SU-DHL-6 (cell line): ENCODE measurements at regions not wholly inside any gene's neighbourhood (a gene's known extent, or its start where the extent isn't known, plus 50 kb on each side); places are given as distances from the start of the nearest gene placed in this dataset.

Experiments used
- H2AFZ ChIP-seq: fragments of 200-600 bp; sonication (generic); 2 replicates; pipeline ENCODE4 v1.6.1; 2014; ENCODE audit warnings: low read depth, mild to moderate bottlenecking, moderate library complexity, mixed read lengths, antibody characterized with exemption, low read length; ENCODE audit not compliant: severe bottlenecking
- H3F3A ChIP-seq: fragments of 200-600 bp; shearing (Covaris generic); 2 replicates; pipeline ENCODE4 v1.6.0; 2016; ENCODE audit warnings: antibody characterized with exemption, mild to moderate bottlenecking; ENCODE audit not compliant: insufficient read depth
- H3K27ac ChIP-seq: fragments of 200-600 bp; sonication (generic); 2 replicates; pipeline ENCODE4 v1.5.1; 2016; ENCODE audit warnings: low read depth, mild to moderate bottlenecking, low read length, moderate library complexity, mixed read lengths
- H3K27me3 ChIP-seq: fragments of 200-600 bp; sonication (generic), shearing (Covaris generic); 2 replicates; pipeline ENCODE4 v1.6.0; 2014; ENCODE audit warnings: mild to moderate bottlenecking, low read length
- H3K36me3 ChIP-seq: fragments of 200-600 bp; sonication (generic); 2 replicates; pipeline ENCODE4 v1.6.1; 2014; ENCODE audit warnings: mild to moderate bottlenecking, low read length, mixed read lengths
- H3K4me2 ChIP-seq: fragments of 300-600, 200-600 bp; shearing (Covaris generic), sonication (generic); 2 replicates; pipeline ENCODE4 v1.6.0; 2014; ENCODE audit warnings: low read length, low read depth, mild to moderate bottlenecking; ENCODE audit not compliant: poor library complexity, severe bottlenecking
- H3K4me3 ChIP-seq: fragments of 200-600 bp; sonication (generic); 2 replicates; pipeline ENCODE4 v1.5.1; 2014; ENCODE audit warnings: antibody characterized with exemption, low read length, mild to moderate bottlenecking, mixed read lengths; ENCODE audit not compliant: insufficient read depth, poor library complexity, severe bottlenecking
- H3K79me2 ChIP-seq: fragments of 200-600 bp; sonication (generic); 2 replicates; pipeline ENCODE4 v1.6.1; 2014; ENCODE audit warnings: mild to moderate bottlenecking, low read length, moderate library complexity; ENCODE audit not compliant: insufficient read depth
- H3K9ac ChIP-seq: fragments of 200-600 bp; sonication (generic); 2 replicates; pipeline ENCODE4 v1.7.0; 2014; ENCODE audit warnings: mild to moderate bottlenecking, low read length
- H3K9me2 ChIP-seq: fragments of 200-600 bp; sonication (generic); replicated peaks from 2 replicates; pipeline ENCODE4 v1.6.1; 2014; ENCODE audit warnings: low read length; ENCODE audit not compliant: insufficient read depth
- H3K9me3 ChIP-seq: fragments of 200-600 bp; sonication (generic); 2 replicates; pipeline ENCODE4 v1.6.1; 2014; ENCODE audit warnings: low read length, mixed read lengths; ENCODE audit not compliant: insufficient read depth
- H4K20me1 ChIP-seq: fragments of 200-600 bp; sonication (generic); 2 replicates; pipeline ENCODE4 v1.6.1; 2014; ENCODE audit warnings: low read depth, mild to moderate bottlenecking, antibody characterized with exemption, low read length, moderate library complexity, mixed read lengths
- CTCF ChIP-seq: fragments of 200-600 bp; sonication (generic); IDR thresholded peaks from one replicate; pipeline ENCODE4 v1.5.1; 2017; ENCODE audit warnings: antibody characterized with exemption, mild to moderate bottlenecking, low read length, moderate library complexity; ENCODE audit not compliant: insufficient read depth, poor library complexity, severe bottlenecking
- EZH2phosphoT487 ChIP-seq: fragments of 200-600 bp; sonication (generic), shearing (Covaris generic); conservative IDR thresholded peaks from 2 replicates; pipeline ENCODE4 v1.6.1; 2018; ENCODE audit warnings: mild to moderate bottlenecking, antibody characterized with exemption, low read length, moderate library complexity, mixed read lengths

DNA sequence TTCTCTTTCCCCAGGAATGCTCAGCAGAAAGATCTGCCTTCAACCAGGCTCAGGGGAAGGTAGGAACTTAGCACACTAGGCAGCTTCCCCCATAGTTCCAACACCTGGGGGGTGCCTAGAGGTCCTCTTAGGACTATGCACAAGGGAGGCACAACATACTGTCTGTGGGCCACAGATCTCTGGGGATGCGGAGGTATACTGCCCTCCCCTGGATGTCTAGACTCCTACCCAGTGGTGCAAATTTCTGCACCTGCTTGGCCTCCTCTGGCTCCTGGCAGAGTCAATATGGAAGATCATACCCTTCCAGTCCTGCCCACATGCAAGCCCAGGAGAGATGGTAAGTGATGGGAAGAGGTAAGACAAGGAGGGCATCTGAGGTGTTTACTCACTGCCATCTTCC, 247.5 kb upstream of the DAPK1 start:
- no peaks in the 10 kb centered on the region; the same call in 1 of the 2 replicates for H3K9me2 ChIP-seq
- no peaks in the 10 kb centered on the region for H3K79me2 ChIP-seq
- H2AFZ ChIP-seq = no peak overlapping the region
- no peaks in the 10 kb centered on the region for H4K20me1 ChIP-seq
- H3K27me3 ChIP-seq = no peaks in the 10 kb centered on the region
- H3K4me3 ChIP-seq = no peak overlapping the region
- H3K36me3 ChIP-seq = no peaks in the 10 kb centered on the region
- no peak overlapping the region for H3K4me2 ChIP-seq
- H3K9me3 ChIP-seq = no peaks in the 10 kb centered on the region
- H3F3A ChIP-seq = no peaks in the 10 kb centered on the region
- no peak overlapping the region for H3K27ac ChIP-seq
- TF ChIP-seq CTCF (no peak), EZH2phosphoT487 (no peak)
- no peak overlapping the region for H3K9ac ChIP-seq

GRCh38 chr9:87255431-87256155, 242.1 kb upstream of the DAPK1 start:
- H3K79me2 ChIP-seq = no peaks in the 10 kb centered on the region
- H4K20me1 ChIP-seq = no peaks in the 10 kb centered on the region
- H3K36me3 ChIP-seq = no peaks in the 10 kb centered on the region
- H3K9me3 ChIP-seq = no peaks in the 10 kb centered on the region
- H3K4me3 ChIP-seq = no peak overlapping the region
- H3K9me2 ChIP-seq = no peaks in the 10 kb centered on the region
- no peaks in the 10 kb centered on the region for H3F3A ChIP-seq
- H3K9ac ChIP-seq = no peak overlapping the region
- no peak overlapping the region for H3K27ac ChIP-seq
- H3K4me2 ChIP-seq = no peak overlapping the region
- TF ChIP-seq EZH2phosphoT487 (no peak), CTCF (no peak)
- no peak overlapping the region for H2AFZ ChIP-seq
- H3K27me3 ChIP-seq = no peaks in the 10 kb centered on the region

DNA sequence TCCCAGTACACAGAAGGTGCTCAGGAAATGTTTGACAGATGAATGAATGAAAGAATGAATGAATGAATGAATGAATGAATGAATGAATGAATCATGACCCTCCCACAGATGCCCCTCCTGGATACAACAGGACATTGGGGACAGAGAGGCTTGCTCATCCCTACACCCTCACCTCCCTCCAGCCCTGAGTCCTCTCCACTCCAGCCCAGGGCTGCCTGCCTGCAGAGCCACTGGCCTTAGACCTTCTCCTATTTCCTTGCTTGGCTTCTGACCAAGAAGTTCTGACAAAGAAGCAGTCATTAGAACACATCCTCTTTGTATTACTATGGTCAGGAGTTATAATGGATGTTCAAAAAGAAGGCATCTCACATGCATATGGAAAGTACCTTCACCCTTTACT, 240.7 kb upstream of the DAPK1 start:
- Histone ChIP-seq H3K9me3 (no peaks in the 10 kb centered on the region), H3K27me3 (no peaks in the 10 kb centered on the region), H4K20me1 (no peaks in the 10 kb centered on the region), H3K79me2 (no peaks in the 10 kb centered on the region), H3K9me2 (no peaks in the 10 kb centered on the region), H3F3A (no peaks in the 10 kb centered on the region), H3K4me3 (no peak overlapping the region), H3K9ac (no peak overlapping the region), H2AFZ (no peak overlapping the region), H3K4me2 (no peak overlapping the region), H3K36me3 (no peaks in the 10 kb centered on the region), H3K27ac (no peak overlapping the region)
- TF ChIP-seq EZH2phosphoT487 = no peak
